GM12878 (cell line): ENCODE measurements at regions not wholly inside any gene's neighbourhood (a gene's known extent, or its start where the extent isn't known, plus 50 kb on each side); places are given as distances from the start of the nearest gene placed in this dataset.

ENCODE experiments used
- ATAC-seq: fragments of 200-7000 bp; cut with Tn5 transposase; 3 replicates; pipeline ENCODE4 v1.9.1; 2020; ENCODE audit warnings: mild to moderate bottlenecking, moderate library complexity
- BruUV-seq: library from RNA; stranded (reverse); fragments of 400-500 nt; replicated peaks from 2 replicates; lab custom pipeline; 2021; lab: Mats Ljungman, UMichigan
- CTCF ChIA-PET: fragments of 300-600 bp; sonication (Branson Sonifier 250); formaldehyde crosslinking; extraction: SDS; loops from one replicate; lab custom pipeline; 2021; ENCODE audit warnings: inconsistent platforms; lab: Yijun Ruan, JAX
- POLR2A ChIA-PET: fragments of 350-600 bp; formaldehyde crosslinking; extraction: SDS; loops from one replicate; lab custom pipeline; 2021; ENCODE audit warnings: inconsistent platforms; lab: Charles Lee
- RAD21 ChIA-PET: fragments of 300-600 bp; sonication (Branson Sonifier 250); formaldehyde crosslinking; loops from one replicate; lab custom pipeline; 2023; ENCODE audit warnings: antibody characterized with exemption; ENCODE audit not compliant: unreplicated experiment; lab: Charles Lee
- SMC1A ChIA-PET: fragments of 300-600 bp; sonication (Branson Sonifier 250); formaldehyde crosslinking; loops from one replicate; lab custom pipeline; 2023; ENCODE audit not compliant: unreplicated experiment, uncharacterized antibody; lab: Charles Lee
- DNase-seq: peaks from one replicate; pipeline ENCODE4 v3.0.0-alpha.2; 2011; ENCODE audit warnings: low read depth, low spot score
- FAIRE-seq: peaks from 3 replicates; lab custom pipeline; 2011; peaks lifted over from hg19 to GRCh38; lab: Jason Lieb, UNC
- H2AFZ ChIP-seq: 2 replicates; pipeline ENCODE4 v1.6.0; 2011; ENCODE audit warnings: low read depth, low read length, control low read depth; ENCODE audit not compliant: control insufficient read depth
- H3K27ac ChIP-seq: 2 replicates; pipeline ENCODE4 v1.5.1; 2011; ENCODE audit warnings: control low read depth; ENCODE audit not compliant: control insufficient read depth, insufficient read depth
- H3K27me3 ChIP-seq, 2 experiments: replicated peaks in 1 of 2; 2 replicates each; pipeline versions ENCODE4 v1.6.0 to v1.6.1; 2011; ENCODE audit warnings: low read length in 1 of 2; ENCODE audit not compliant: control insufficient read depth in 2 of 2, insufficient read depth in 2 of 2
- H3K36me3 ChIP-seq, 2 experiments: 2 replicates each; pipeline ENCODE4 v1.5.1; 2011; ENCODE audit warnings: low read length in 1 of 2; ENCODE audit not compliant: control insufficient read depth in 2 of 2, insufficient read depth in 2 of 2
- H3K4me1 ChIP-seq: 2 replicates; pipeline ENCODE4 v1.6.1; 2011; ENCODE audit warnings: mild to moderate bottlenecking, low read length, moderate library complexity, mixed read lengths; ENCODE audit not compliant: control insufficient read depth, insufficient read depth
- H3K4me2 ChIP-seq: 2 replicates; pipeline ENCODE4 v1.6.0; 2011; ENCODE audit warnings: control low read depth; ENCODE audit not compliant: control insufficient read depth, insufficient read depth
- H3K4me3 ChIP-seq: fragments of 200-600 bp; sonication (generic); 2 replicates; pipeline ENCODE4 v1.5.1; 2016
- H3K79me2 ChIP-seq: 2 replicates; pipeline ENCODE4 v1.6.0; 2011; ENCODE audit warnings: low read length; ENCODE audit not compliant: control insufficient read depth, insufficient read depth
- H3K9ac ChIP-seq: 2 replicates; pipeline ENCODE4 v1.8.0; 2011; ENCODE audit warnings: low read length, control low read depth, mixed read lengths; ENCODE audit not compliant: control insufficient read depth, insufficient read depth
- H3K9me3 ChIP-seq: replicated peaks from 3 replicates; pipeline ENCODE4 v1.5.1; 2011; ENCODE audit warnings: mild to moderate bottlenecking, low read length; ENCODE audit not compliant: control insufficient read depth, insufficient read depth
- H4K20me1 ChIP-seq: 2 replicates; pipeline ENCODE4 v1.6.0; 2011; ENCODE audit not compliant: control insufficient read depth, insufficient read depth
- ESRRA ChIP-seq: IDR thresholded peaks from 2 replicates; pipeline ENCODE4 v1.6.1; 2012; ENCODE audit warnings: mild to moderate bottlenecking, low read length, improper control_type of control experiment
- FOS ChIP-seq: IDR thresholded peaks from 3 replicates; pipeline ENCODE4 v1.6.1; 2011; ENCODE audit warnings: borderline replicate concordance; ENCODE audit not compliant: insufficient read length; ENCODE audit errors: extremely low read depth
- HDGF ChIP-seq: fragments of 450-650 bp; IDR thresholded peaks from 2 replicates; pipeline ENCODE4 v1.6.1; 2016; ENCODE audit warnings: antibody characterized with exemption
- MXI1 ChIP-seq: fragments of 150-350 bp; IDR thresholded peaks from 2 replicates; pipeline ENCODE4 v1.6.1; 2011; ENCODE audit warnings: low read depth, mild to moderate bottlenecking, inconsistent platforms, low read length, improper control_type of control experiment
- MYB ChIP-seq: fragments of 150-350 bp; IDR thresholded peaks from 2 replicates; pipeline ENCODE4 v1.6.1; 2014; ENCODE audit warnings: mild to moderate bottlenecking, low read depth, low read length, borderline replicate concordance
- NFYB ChIP-seq: IDR thresholded peaks from 2 replicates; pipeline ENCODE4 v1.6.1; 2011; ENCODE audit warnings: low read depth, mild to moderate bottlenecking, low read length, improper control_type of control experiment, moderate library complexity; ENCODE audit not compliant: insufficient read depth
- NRF1 ChIP-seq: conservative IDR thresholded peaks from 2 replicates; pipeline ENCODE4 v1.6.1; 2011; ENCODE audit warnings: mild to moderate bottlenecking, low read depth, low read length, improper control_type of control experiment
- POLR2A ChIP-seq: IDR thresholded peaks from 2 replicates; pipeline ENCODE4 v1.6.1; 2011; ENCODE audit warnings: low read depth, mild to moderate bottlenecking, low read length
- RAD21 ChIP-seq: IDR thresholded peaks from 2 replicates; pipeline ENCODE4 v1.6.1; 2011; ENCODE audit warnings: mild to moderate bottlenecking, low read depth, low read length, moderate library complexity; ENCODE audit not compliant: insufficient read depth
- RELA ChIP-seq: fragments of 450-650 bp; IDR thresholded peaks from 2 replicates; pipeline ENCODE4 v1.8.0; 2014; ENCODE audit warnings: borderline replicate concordance; ENCODE audit not compliant: partially characterized antibody
- SMC3 ChIP-seq: IDR thresholded peaks from 2 replicates; pipeline ENCODE4 v1.6.1; 2011; ENCODE audit warnings: low read length, improper control_type of control experiment, borderline replicate concordance
- STAT1 ChIP-seq: fragments of 450-650 bp; conservative IDR thresholded peaks from 2 replicates; pipeline ENCODE4 v1.6.1; 2014; ENCODE audit warnings: antibody characterized with exemption, mild to moderate bottlenecking
- YBX1 ChIP-seq: fragments of 450-650 bp; IDR thresholded peaks from 2 replicates; pipeline ENCODE4 v1.6.1; 2016; ENCODE audit warnings: antibody characterized with exemption
- ZBED1 ChIP-seq: IDR thresholded peaks from 2 replicates; pipeline ENCODE4 v1.6.1; 2016; ENCODE audit warnings: borderline replicate concordance
- ZNF217 ChIP-seq: fragments of 450-650 bp; IDR thresholded peaks from 2 replicates; pipeline ENCODE4 v1.6.1; 2017; ENCODE audit warnings: antibody characterized with exemption, mild to moderate bottlenecking
- ZNF24 ChIP-seq: fragments of 450-650 bp; IDR thresholded peaks from 2 replicates; pipeline ENCODE4 v1.6.1; 2017; ENCODE audit warnings: antibody characterized with exemption, mild to moderate bottlenecking
- ZNF384 ChIP-seq: IDR thresholded peaks from 2 replicates; pipeline ENCODE4 v1.6.1; 2012; ENCODE audit warnings: low read depth, mild to moderate bottlenecking, low read length, improper control_type of control experiment, borderline replicate concordance
- ZNF592 ChIP-seq: fragments of 450-650 bp; IDR thresholded peaks from 2 replicates; pipeline ENCODE4 v1.6.1; 2017; ENCODE audit warnings: mild to moderate bottlenecking, moderate library complexity
- in situ Hi-C: fragments of 300-500 bp; cut with MboI; formaldehyde crosslinking; loops from 9 replicates; pipeline ENCODE4 v1.14.3; 2018; ENCODE audit warnings: mixed read lengths
- intact Hi-C: fragments of 100-400 bp; cut with micrococcal nuclease; formaldehyde crosslinking; loops from one replicate; pipeline ENCODE4 v1.14.2; 2022; ENCODE audit not compliant: unreplicated experiment

GRCh38 chr3:90132197-90132596 lies 1024.8 kb downstream of the EPHA3 start (continued):
- no peak for TF ChIP-seq ZNF592

GRCh38 chr3:90134090-90134489 lies 1026.7 kb downstream of the EPHA3 start:
- CTCF ChIA-PET = interaction anchor here (0.6 to 0.8 kb wide), 2 partner anchors 428 to 526 kb away, joined by 3 read pairs; no protein-coding TSS in a partner anchor
- DNase-seq (no peak), FAIRE-seq (no peak)

More at GRCh38 chr3:90134090-90134489, 1026.7 kb downstream of the EPHA3 start:
- SMC1A ChIA-PET = interaction anchor here (1.0 kb wide), 1 partner anchor 12 kb away, joined by 3 read pairs; no protein-coding TSS in a partner anchor
- Histone ChIP-seq H3K4me2 (no peak overlapping the region), H3K27me3 (no peaks in the 10 kb centered on the region), H4K20me1 (no peaks in the 10 kb centered on the region), H2AFZ (no peak overlapping the region), H3K9ac (no peak overlapping the region), H3K36me3 (no peaks in the 10 kb centered on the region), H3K27ac (no peak overlapping the region), H3K79me2 (no peaks in the 10 kb centered on the region), H3K4me3 (no peak overlapping the region), H3K4me1 (no peaks in the 10 kb centered on the region), H3K9me3 (no peaks in the 10 kb centered on the region)
- BruUV-seq = no TSS peak
- RAD21 ChIA-PET = no interaction called here
- in situ Hi-C loops = no loop called here
- POLR2A ChIA-PET = no interaction called here
- intact Hi-C loops = no loop called here
- TF ChIP-seq HDGF (no peak), STAT1 (no peak), NRF1 (no peak), ZBED1 (no peak), POLR2A (no peak), ZNF24 (no peak), RELA (no peak), FOS (no peak), MXI1 (no peak), ZNF217 (no peak), RAD21 (no peak), NFYB (no peak), MYB (no peak), SMC3 (no peak), YBX1 (no peak), ESRRA (no peak), ZNF384 (no peak)
- ATAC-seq = no peak
